NCI-H2227 (cell line): ENCODE measurements at regions not wholly inside any gene's neighbourhood (a gene's known extent, or its start where the extent isn't known, plus 50 kb on each side); places are given as distances from the start of the nearest gene placed in this dataset.

Experiments used
- DNase-seq: peaks from one replicate; lab custom pipeline; 2025; ENCODE audit not compliant: unreplicated experiment; lab: John Stamatoyannopoulos, UW

DNA sequence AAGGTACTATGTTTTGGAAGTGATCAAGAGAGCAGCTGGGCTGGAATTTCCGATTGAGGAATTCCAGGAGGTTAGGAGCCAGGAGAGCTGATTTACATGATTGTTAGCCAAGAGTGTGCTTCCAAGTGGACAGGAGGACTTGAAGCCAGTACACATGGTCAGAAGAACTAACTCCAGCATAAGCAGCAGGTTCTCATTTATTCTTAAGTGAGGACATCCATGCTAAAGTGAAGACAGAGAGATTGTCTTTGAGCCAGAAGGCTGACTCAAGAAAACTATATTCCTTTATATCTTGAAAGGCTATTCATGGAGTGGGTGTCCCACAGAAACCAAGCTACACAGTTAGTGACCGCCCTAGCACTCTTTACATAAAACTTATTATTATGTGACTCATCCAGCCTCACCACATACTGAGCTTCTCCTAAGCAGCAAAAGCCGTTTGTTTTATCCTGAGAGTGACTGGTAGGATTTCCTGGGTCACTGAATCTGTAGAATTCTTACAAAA lies 56.7 kb upstream of the SEMA3A start:
- no peak for DNase-seq

DNA sequence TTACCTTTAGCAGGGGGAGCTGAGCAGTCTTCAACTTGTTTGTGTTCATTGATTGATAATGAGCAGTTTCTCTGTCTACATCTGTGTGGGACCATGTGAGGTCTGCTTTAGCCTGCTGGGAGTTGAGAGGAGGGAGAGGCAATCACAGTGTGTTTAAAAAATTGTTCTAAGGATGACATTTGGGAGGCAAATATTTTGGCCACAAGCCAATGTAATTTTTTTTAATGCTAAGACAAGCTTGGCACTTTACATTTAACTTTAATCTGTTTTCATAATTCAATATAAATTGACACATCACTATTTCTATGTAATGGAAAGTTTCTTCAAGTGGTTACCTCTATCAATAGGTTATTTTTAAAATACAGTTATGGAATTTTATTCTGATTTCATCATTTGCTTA lies 55.9 kb upstream of the SEMA3A start:
- DNase-seq, result peak; percentile 22

DNA sequence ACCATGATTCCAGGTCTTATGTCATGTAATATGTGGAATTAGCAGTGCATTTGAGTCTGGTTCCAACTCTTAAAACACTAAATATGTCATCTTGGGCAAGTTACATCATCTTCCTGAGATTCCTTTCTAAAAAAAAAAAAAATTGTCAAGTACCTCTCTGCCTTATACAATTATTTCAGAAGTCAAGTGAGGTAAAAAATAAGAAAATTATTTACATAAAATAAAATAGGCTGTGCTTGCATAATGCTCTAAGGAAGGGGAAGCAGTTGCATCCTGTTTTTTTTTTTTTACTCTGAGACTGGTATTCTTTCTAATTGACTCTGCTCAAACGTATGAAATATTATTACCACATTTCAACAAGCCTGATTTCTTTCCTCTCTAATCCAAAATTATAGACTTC lies 55.1 kb upstream of the SEMA3A start:
- no peak for DNase-seq

DNA sequence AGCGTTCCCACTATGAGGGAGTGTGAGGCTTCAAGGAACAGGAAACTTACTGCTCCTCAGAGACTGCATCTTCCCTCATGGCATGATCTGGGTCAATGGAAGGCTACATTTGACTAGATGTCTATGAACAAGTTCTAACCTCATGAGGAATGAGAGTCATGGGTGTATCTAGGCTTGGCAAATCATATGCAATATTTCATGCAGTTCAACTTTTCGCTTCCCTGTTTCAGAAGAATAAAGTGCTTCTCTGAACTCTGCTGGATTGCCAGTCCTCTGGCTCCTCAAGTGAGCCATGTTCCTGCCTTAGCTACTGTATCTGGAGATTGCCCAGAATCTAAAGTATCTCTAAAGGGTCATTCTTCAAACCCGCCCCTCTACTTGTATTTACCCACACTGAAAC lies 54.3 kb upstream of the SEMA3A start:
- no peak for DNase-seq

DNA sequence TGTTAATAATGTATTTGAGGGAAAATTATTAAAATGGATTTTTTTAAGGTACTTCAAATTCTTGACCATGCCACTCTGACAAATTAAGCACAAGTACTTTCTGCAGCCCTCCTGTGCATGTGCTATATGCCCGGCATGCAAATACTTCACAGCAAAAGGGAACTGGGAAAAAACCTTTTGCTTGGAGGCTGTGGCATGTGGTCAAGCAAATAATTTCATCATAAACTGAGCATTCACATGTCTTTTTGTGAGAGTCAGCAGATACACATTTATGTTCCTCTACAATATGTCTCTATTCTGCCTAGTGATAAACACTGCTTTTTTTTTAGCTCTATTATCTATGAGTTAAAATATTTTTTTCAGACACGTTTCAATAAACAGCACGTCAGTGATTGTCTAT lies 53.7 kb upstream of the SEMA3A start:
- DNase-seq, result no peak

DNA sequence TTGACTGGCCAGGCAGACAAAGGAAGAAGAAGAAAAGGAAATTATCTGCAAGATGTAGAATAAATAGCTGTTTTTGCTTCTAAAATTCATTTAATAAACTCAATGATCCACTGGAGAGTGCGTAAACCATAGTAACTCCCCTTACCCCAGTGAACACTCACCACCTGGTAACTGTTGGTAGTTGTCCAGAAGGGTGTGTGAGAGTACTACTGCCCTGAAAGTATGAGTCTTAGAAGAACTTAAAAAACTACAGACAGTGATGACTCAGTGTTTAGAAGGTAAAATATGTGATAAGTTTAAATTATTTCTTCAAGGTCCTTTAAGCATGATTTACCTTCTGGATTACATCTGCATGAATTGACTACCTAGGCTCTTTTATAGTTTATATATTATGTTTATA lies 53.0 kb upstream of the SEMA3A start:
- no peak for DNase-seq

DNA sequence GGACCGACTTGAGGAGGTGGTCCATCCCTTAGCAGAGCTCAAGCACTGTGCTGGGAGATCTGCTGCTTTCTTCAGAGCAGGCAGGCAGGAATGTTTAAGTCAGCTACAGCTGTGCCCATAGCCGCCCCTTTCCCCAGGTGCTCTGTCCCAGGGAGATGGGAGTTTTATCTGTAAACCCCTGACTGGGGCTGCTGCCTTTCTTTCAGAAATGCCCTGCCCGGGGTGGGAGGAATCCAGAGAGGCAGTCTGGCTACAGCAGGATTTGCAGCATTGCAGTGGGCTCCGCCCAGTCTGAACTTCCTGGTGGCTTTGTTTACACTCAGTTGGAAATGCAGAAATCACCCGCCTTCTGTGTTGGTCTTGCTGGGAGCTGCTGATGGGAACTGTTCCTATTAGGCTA lies 51.2 kb upstream of the SEMA3A start:
- DNase-seq, result no peak
